GM21423 (cell line): ENCODE measurements at regions not wholly inside any gene's neighbourhood (a gene's known extent, or its start where the extent isn't known, plus 50 kb on each side); places are given as distances from the start of the nearest gene placed in this dataset.

ENCODE experiments used
- ATAC-seq: cut with Tn5 transposase; IDR thresholded peaks from one replicate; pipeline ENCODE4 v1.9.1; 2021; ENCODE audit warnings: mild to moderate bottlenecking, moderate library complexity; ENCODE audit not compliant: unreplicated experiment

GRCh38 chr6:6834356-6835222, 246.1 kb downstream of the LY86 start:
- ATAC-seq, result no peak

- no peak for ATAC-seq
These were observed 246.6 kb downstream of the LY86 start for GRCh38 chr6:6835223-6835503.

GRCh38 chr6:6836609-6837406, 248.3 kb downstream of the LY86 start:
- ATAC-seq, result no peak

GRCh38 chr6:6837541-6838080, 249.1 kb downstream of the LY86 start:
- no peak for ATAC-seq

GRCh38 chr6:6840831-6841291, 252.3 kb downstream of the LY86 start:
- peak; percentile 79 for ATAC-seq

- ATAC-seq, result no peak
These were observed 253.1 kb downstream of the LY86 start for GRCh38 chr6:6841571-6841970.

GRCh38 chr6:6842291-6842690, 253.8 kb downstream of the LY86 start:
- no peak for ATAC-seq

- no peak for ATAC-seq
These were observed 254.6 kb downstream of the LY86 start for GRCh38 chr6:6843057-6843627.

GRCh38 chr6:6843777-6844176, 255.3 kb downstream of the LY86 start:
- ATAC-seq, result no peak

- no peak for ATAC-seq
These were observed 256.0 kb downstream of the LY86 start for GRCh38 chr6:6844530-6844929.

GRCh38 chr6:6845603-6846002, 257.1 kb downstream of the LY86 start:
- no peak for ATAC-seq

- ATAC-seq, result no peak
These were observed 259.1 kb downstream of the LY86 start for GRCh38 chr6:6847591-6847990.

GRCh38 chr6:6851059-6851948, 256.5 kb upstream of the RREB1 start:
- no peak for ATAC-seq

- no peak for ATAC-seq
These were observed 255.9 kb upstream of the RREB1 start for GRCh38 chr6:6851949-6852261.

- peak; percentile 71 for ATAC-seq
These were observed 250.9 kb upstream of the RREB1 start for GRCh38 chr6:6856538-6857523.

- no peak for ATAC-seq
These were observed 250.2 kb upstream of the RREB1 start for GRCh38 chr6:6857528-6857927.

- no peak for ATAC-seq
These were observed 249.2 kb upstream of the RREB1 start for GRCh38 chr6:6858533-6858982.

- ATAC-seq, result no peak
These were observed 248.7 kb upstream of the RREB1 start for GRCh38 chr6:6859105-6859504.

- no peak for ATAC-seq
These were observed 248.0 kb upstream of the RREB1 start for GRCh38 chr6:6859722-6860121.
